Spleen (tissue), 7 donors: ENCODE measurements at regions not wholly inside any gene's neighbourhood (a gene's known extent, or its start where the extent isn't known, plus 50 kb on each side); places are given as distances from the start of the nearest gene placed in this dataset.

Experiments
- CTCF ChIP-seq, 11 experiments: fragments of 200-600 bp in 7 of 11; fragments of 450-650 bp in 4 of 11; sonication (generic) in 4 of 11; IDR thresholded peaks in 8 of 11; conservative IDR thresholded peaks in 3 of 11; 1 replicate in 7 of 11; 2 replicates in 4 of 11; pipeline versions ENCODE4 v1.4.0 to v1.8.0; 2016 to 2021; ENCODE audit warnings: antibody characterized with exemption in 11 of 11, inconsistent platforms in 4 of 11, mild to moderate bottlenecking in 1 of 11
- POLR2A ChIP-seq, 3 donors: fragments of 450-650 bp; IDR thresholded peaks; one replicate each; pipeline ENCODE4 v1.5.1; 2017; ENCODE audit warnings: antibody characterized with exemption in 3 of 3, mild to moderate bottlenecking in 1 of 3
- donor health status: DM: no; HTN: no; CAD: no; lungs with moderate emphysema.
- donor health status: DM: no; HTN: no; CAD: no.
- donor health status: DM: no; HTN: no; CAD: no.

GRCh38 chr13:89852570-89852969, 1494.9 kb upstream of the MIR17HG start:
- TF ChIP-seq CTCF (IDR thresholded peaks at IDR 0.05 in 8 of 11, conservative IDR thresholded peaks at IDR 0.05 in 3 of 11) = no peak
- no peak for TF ChIP-seq POLR2A (IDR thresholded peaks at IDR 0.05)
